RWPE2 (cell line): ENCODE measurements at regions not wholly inside any gene's neighbourhood (a gene's known extent, or its start where the extent isn't known, plus 50 kb on each side); places are given as distances from the start of the nearest gene placed in this dataset.

Experiments used
- ATAC-seq: fragments of 200-7000 bp; cut with Tn5 transposase; 3 replicates; pipeline ENCODE4 v1.9.1; 2021; ENCODE audit warnings: low read depth
- DNase-seq: peaks from one replicate; pipeline ENCODE4 v3.0.0-alpha.2; 2020; ENCODE audit warnings: low spot score
- H3K27ac ChIP-seq: fragments of 450-650 bp; 2 replicates; pipeline ENCODE4 v1.5.1; 2017; ENCODE audit warnings: mild to moderate bottlenecking; ENCODE audit not compliant: poor library complexity, severe bottlenecking
- H3K27me3 ChIP-seq: fragments of 250-450 bp; sonication (Bioruptor Pico); 2 replicates; pipeline ENCODE4 v1.5.1; 2021; ENCODE audit warnings: mild to moderate bottlenecking, moderate library complexity; ENCODE audit not compliant: insufficient read depth, poor library complexity, severe bottlenecking
- H3K36me3 ChIP-seq: fragments of 250-450 bp; sonication (Bioruptor Pico); 2 replicates; pipeline ENCODE4 v1.5.1; 2020; ENCODE audit warnings: low read depth, mild to moderate bottlenecking, moderate library complexity
- H3K4me1 ChIP-seq: fragments of 250-450 bp; sonication (Bioruptor Pico); 2 replicates; pipeline ENCODE4 v1.5.1; 2021; ENCODE audit warnings: mild to moderate bottlenecking, moderate library complexity; ENCODE audit not compliant: insufficient read depth, poor library complexity, severe bottlenecking
- H3K4me3 ChIP-seq: fragments of 250-450 bp; sonication (Bioruptor Pico); 2 replicates; pipeline ENCODE4 v1.5.1; 2021; ENCODE audit warnings: mild to moderate bottlenecking, moderate library complexity; ENCODE audit not compliant: severe bottlenecking
- H3K9me3 ChIP-seq: fragments of 250-450 bp; sonication (Bioruptor Pico); 2 replicates; pipeline ENCODE4 v1.5.1; 2021; ENCODE audit warnings: mild to moderate bottlenecking, moderate library complexity; ENCODE audit not compliant: severe bottlenecking
- CTCF ChIP-seq: fragments of 450-650 bp; IDR thresholded peaks from one replicate; pipeline ENCODE4 v1.5.1; 2017; ENCODE audit warnings: mild to moderate bottlenecking, moderate library complexity; ENCODE audit not compliant: poor library complexity, severe bottlenecking

DNA sequence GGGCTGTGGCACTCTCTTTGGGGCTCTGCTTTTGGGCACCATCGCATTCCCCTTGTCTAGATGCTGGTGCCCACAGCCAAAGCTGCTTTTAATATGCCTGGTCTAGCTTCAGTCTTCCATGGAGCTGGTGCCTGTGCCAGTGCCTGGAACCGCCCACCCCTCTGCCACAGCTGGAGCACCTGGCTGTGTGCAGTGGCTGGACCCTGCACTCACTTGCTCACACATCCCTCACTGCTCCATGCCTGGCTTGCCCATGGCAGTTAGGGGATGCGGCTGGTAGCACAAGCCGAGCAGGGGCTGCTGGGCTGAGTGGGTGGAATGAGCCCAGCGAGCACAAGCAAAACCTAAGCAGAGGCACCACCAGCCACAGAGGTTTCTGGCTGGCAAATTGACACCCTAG is 1145.9 kb upstream of the LRRTM3 start:
- Histone ChIP-seq H3K27ac (no peak overlapping the region), H3K36me3 (no peaks in the 10 kb centered on the region), H3K27me3 (no peaks in the 10 kb centered on the region), H3K9me3 (no peaks in the 10 kb centered on the region), H3K4me1 (no peaks in the 10 kb centered on the region), H3K4me3 (no peak overlapping the region)
- DNase-seq (no peak), ATAC-seq (no peak)
- no peak for TF ChIP-seq CTCF

DNA sequence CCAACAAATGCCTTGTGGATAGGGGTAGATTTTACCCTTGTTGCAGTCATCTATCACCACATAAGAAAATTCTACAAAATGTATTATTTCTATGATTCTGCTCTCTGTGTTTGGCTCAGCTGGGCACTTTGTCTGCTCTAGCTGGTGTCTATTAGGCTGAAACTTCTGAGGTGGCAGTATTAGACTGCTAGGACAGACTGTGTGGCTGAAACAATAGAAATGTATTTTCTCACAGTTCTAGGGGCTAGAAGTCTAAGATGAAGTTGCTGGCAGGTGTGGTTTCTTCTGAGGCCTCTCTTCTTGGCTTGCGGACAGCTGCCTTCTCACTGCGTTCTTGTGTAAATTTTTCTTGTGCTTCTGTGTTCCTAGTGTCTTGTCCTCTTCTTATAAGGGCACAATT is 1139.6 kb upstream of the LRRTM3 start:
- Histone ChIP-seq H3K27me3 (no peaks in the 10 kb centered on the region), H3K9me3 (no peaks in the 10 kb centered on the region), H3K4me1 (no peaks in the 10 kb centered on the region), H3K4me3 (no peak overlapping the region), H3K27ac (no peak overlapping the region), H3K36me3 (no peaks in the 10 kb centered on the region)
- ATAC-seq: no peak
- no peak for TF ChIP-seq CTCF
- DNase-seq: no peak

DNA sequence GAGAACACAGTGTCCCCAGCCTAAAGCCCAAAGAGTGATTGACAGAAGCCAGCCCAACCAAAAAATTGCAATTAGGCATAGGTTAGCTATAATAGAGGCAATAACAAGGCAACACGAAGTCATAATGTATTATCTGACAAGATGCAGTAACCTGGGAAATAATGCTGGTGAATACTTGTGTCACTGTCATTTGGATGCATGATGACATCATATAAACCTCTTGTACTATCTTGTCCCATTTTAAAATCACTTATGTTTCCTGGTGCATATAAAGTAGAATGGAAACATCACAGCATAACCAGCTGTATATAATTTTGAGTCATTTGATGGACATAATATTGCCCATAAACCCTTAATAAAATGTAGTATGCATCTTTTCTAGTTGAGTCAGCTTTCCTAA is 1138.3 kb upstream of the LRRTM3 start:
- Histone ChIP-seq H3K27me3 (no peaks in the 10 kb centered on the region), H3K4me1 (no peaks in the 10 kb centered on the region), H3K27ac (no peak overlapping the region), H3K4me3 (no peak overlapping the region), H3K9me3 (no peaks in the 10 kb centered on the region), H3K36me3 (no peaks in the 10 kb centered on the region)
- TF ChIP-seq CTCF: no peak
- DNase-seq: no peak
- no peak for ATAC-seq

- DNase-seq: no peak
- ATAC-seq: no peak
- H3K27ac ChIP-seq: no peak overlapping the region
These were observed 1137.6 kb upstream of the LRRTM3 start for GRCh38 chr10:65788271-65788670.

GRCh38 chr10:65791979-65792378 is 1133.9 kb upstream of the LRRTM3 start:
- H3K9me3 ChIP-seq: no peaks in the 10 kb centered on the region
- H3K4me3 ChIP-seq: no peak overlapping the region
- DNase-seq (no peak), ATAC-seq (no peak)
- H3K27ac ChIP-seq: no peak overlapping the region
- no peaks in the 10 kb centered on the region for H3K27me3 ChIP-seq
- H3K36me3 ChIP-seq: no peaks in the 10 kb centered on the region
- TF ChIP-seq CTCF: no peak
- no peaks in the 10 kb centered on the region for H3K4me1 ChIP-seq

More at GRCh38 chr10:65788271-65788670, 1137.6 kb upstream of the LRRTM3 start:
- Histone ChIP-seq H3K4me3 (no peak overlapping the region), H3K9me3 (no peaks in the 10 kb centered on the region), H3K36me3 (no peaks in the 10 kb centered on the region), H3K4me1 (no peaks in the 10 kb centered on the region), H3K27me3 (no peaks in the 10 kb centered on the region)
- no peak for TF ChIP-seq CTCF
